ENCODE measurements at regions not wholly inside any gene's neighbourhood (a gene's known extent, or its start where the extent isn't known, plus 50 kb on each side); places are given as distances from the start of the nearest gene placed in this dataset.

GRCh38 chr1:224867715-224868114 lies 61.8 kb upstream of the DNAH14 start:
- H3K9ac ChIP-seq (ENCODE audit: low read length in 3 of 3): no peak overlapping the region
- no peak overlapping the region for H3K4me3 ChIP-seq (ENCODE audit: low read length in 3 of 3)
- no peak for TF ChIP-seq CTCF (IDR thresholded peaks at IDR 0.05; ENCODE audit: borderline replicate concordance, extremely low read depth, insufficient read depth)
- H3K27me3 ChIP-seq (ENCODE audit: control insufficient read depth, insufficient read depth, low read length): peaks cover 3% of the 10 kb centered on the region
- peaks cover 0 to 4% (median 0%) of the 10 kb centered on the region in 3 donors for H3K4me1 ChIP-seq (ENCODE audit: control insufficient read depth in 2 of 3, insufficient read depth in 2 of 3, low read depth in 1 of 3, low read length in 3 of 3)
- no peak for DNase-seq
- H3K36me3 ChIP-seq (ENCODE audit: control insufficient read depth in 2 of 3, insufficient read depth in 3 of 3, low read length in 3 of 3): no peaks in the 10 kb centered on the region
- H3K9me3 ChIP-seq (ENCODE audit: control insufficient read depth in 2 of 3, insufficient read depth in 1 of 3, low read length in 3 of 3): peaks cover 0 to 11% (median 0%) of the 10 kb centered on the region in 3 donors
- FAIRE-seq: no peak
- intact Hi-C loops (cut with DNase I): no loop called here
- no peak overlapping the region for H3K27ac ChIP-seq (ENCODE audit: low read depth in 2 of 2, low read length in 2 of 2)

DNA sequence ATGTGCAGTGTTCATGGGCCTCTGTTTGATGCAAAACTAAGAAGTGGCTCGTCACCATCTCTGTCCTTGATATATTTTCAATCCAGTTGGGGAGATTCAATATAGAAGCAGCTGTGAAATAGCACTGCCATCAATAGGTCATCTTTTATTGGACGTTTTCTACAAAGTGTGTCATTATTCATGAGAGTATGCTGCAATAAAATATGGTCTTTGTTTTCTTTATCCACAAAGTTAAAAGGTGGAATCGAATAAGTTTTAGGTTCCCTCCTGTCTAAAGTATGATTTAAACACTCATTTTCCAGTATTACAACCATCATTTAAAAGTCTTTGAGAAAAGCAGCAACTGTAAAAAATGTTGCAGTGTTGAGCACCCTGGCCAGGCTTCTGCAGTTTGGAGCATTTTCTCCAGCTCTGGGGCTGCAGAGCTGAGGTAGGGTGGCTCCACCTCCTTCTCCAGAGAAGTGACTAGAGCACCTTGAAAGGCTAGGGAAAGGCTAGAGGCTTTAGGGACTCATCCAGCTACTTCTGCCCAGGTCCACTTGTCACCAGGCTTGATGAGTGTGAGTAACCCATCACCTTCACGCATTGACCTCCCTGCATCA lies 56.5 kb upstream of the DNAH14 start:
- no peak for FAIRE-seq
- no peak for TF ChIP-seq CTCF (IDR thresholded peaks at IDR 0.05; ENCODE audit: borderline replicate concordance, extremely low read depth, insufficient read depth)
- H3K27ac ChIP-seq (ENCODE audit: low read depth in 2 of 2, low read length in 2 of 2): peak overlapping the region in 1 of 2 donors; percentile 2

GRCh38 chr1:224873434-224874369 lies 55.8 kb upstream of the DNAH14 start:
- Histone ChIP-seq H3K9ac (ENCODE audit: low read length in 3 of 3) (no peak overlapping the region), H3K36me3 (ENCODE audit: control insufficient read depth in 2 of 3, insufficient read depth in 3 of 3, low read length in 3 of 3) (no peaks in the 10 kb centered on the region), H3K4me1 (ENCODE audit: control insufficient read depth in 2 of 3, insufficient read depth in 2 of 3, low read depth in 1 of 3, low read length in 3 of 3) (peaks cover 2 to 16% (median 10%) of the 10 kb centered on the region in 3 donors), H3K27me3 (ENCODE audit: control insufficient read depth, insufficient read depth, low read length) (peaks cover 3% of the 10 kb centered on the region), H3K27ac (ENCODE audit: low read depth in 2 of 2, low read length in 2 of 2) (peak overlapping the region in 1 of 2 donors; percentile 2), H3K4me3 (ENCODE audit: low read length in 3 of 3) (peak overlapping the region in 2 of 3 donors; percentile 0 to 10), H3K9me3 (ENCODE audit: control insufficient read depth in 2 of 3, insufficient read depth in 1 of 3, low read length in 3 of 3) (no peaks in the 10 kb centered on the region)
- peak; percentile 53 for FAIRE-seq
- intact Hi-C loops (cut with DNase I): no loop called here
- TF ChIP-seq CTCF (IDR thresholded peaks at IDR 0.05; ENCODE audit: borderline replicate concordance, extremely low read depth, insufficient read depth): no peak
- peak in 2 of 5 donors; percentile 54 for DNase-seq

More for the DNA sequence above, 56.5 kb upstream of the DNAH14 start:
- intact Hi-C loops (cut with DNase I): no loop called here
- Histone ChIP-seq H3K9me3 (ENCODE audit: control insufficient read depth in 2 of 3, insufficient read depth in 1 of 3, low read length in 3 of 3) (no peaks in the 10 kb centered on the region), H3K4me3 (ENCODE audit: low read length in 3 of 3) (peak overlapping the region in 1 of 3 donors; percentile 10), H3K27me3 (ENCODE audit: control insufficient read depth, insufficient read depth, low read length) (peaks cover 3% of the 10 kb centered on the region), H3K36me3 (ENCODE audit: control insufficient read depth in 2 of 3, insufficient read depth in 3 of 3, low read length in 3 of 3) (no peaks in the 10 kb centered on the region), H3K9ac (ENCODE audit: low read length in 3 of 3) (no peak overlapping the region), H3K4me1 (ENCODE audit: control insufficient read depth in 2 of 3, insufficient read depth in 2 of 3, low read depth in 1 of 3, low read length in 3 of 3) (peaks cover 2 to 16% (median 10%) of the 10 kb centered on the region in 3 donors)
- DNase-seq: no peak

Data from kidney (tissue), 13 donors.